Activated CD8-positive, alpha-beta memory T cell treated with anti-CD3 and anti-CD28 coated beads, Interleukin-2, amount 10 ng/mL, durations not matched to agents 7 days and 5 days (primary cell): ENCODE measurements at regions not wholly inside any gene's neighbourhood (a gene's known extent, or its start where the extent isn't known, plus 50 kb on each side); places are given as distances from the start of the nearest gene placed in this dataset.

ENCODE experiments used
- ATAC-seq: fragments of 150-1000 bp; cut with Tn5 transposase; one replicate; pipeline ENCODE4 v1.10.0; 2021; ENCODE audit warnings: moderate library complexity
- CTCF ChIA-PET: fragments of 350-600 bp; sonication (Branson Sonifier 250); formaldehyde crosslinking; loops from one replicate; lab custom pipeline; 2021; ENCODE audit warnings: antibody characterized with exemption; lab: Charles Lee
- DNase-seq: peaks from one replicate; pipeline ENCODE4 v3.0.0-alpha.2; 2020
- H3K27ac Mint-ChIP-seq: one replicate; pipeline ENCODE4 v1.8.0; 2021; ENCODE audit warnings: mild to moderate bottlenecking, mixed read lengths
- H3K27me3 Mint-ChIP-seq: one replicate; pipeline ENCODE4 v1.8.0; 2021; ENCODE audit warnings: mixed read lengths
- H3K36me3 Mint-ChIP-seq: one replicate; pipeline ENCODE4 v1.8.0; 2021; ENCODE audit warnings: mild to moderate bottlenecking, mixed read lengths
- H3K4me1 Mint-ChIP-seq: one replicate; pipeline ENCODE4 v1.8.0; 2021; ENCODE audit warnings: mixed read lengths
- H3K4me3 Mint-ChIP-seq: one replicate; pipeline ENCODE4 v1.8.0; 2021; ENCODE audit warnings: mild to moderate bottlenecking, moderate library complexity, mixed read lengths
- H3K9me3 Mint-ChIP-seq: one replicate; pipeline ENCODE4 v1.8.0; 2022; ENCODE audit warnings: low read depth, mixed read lengths

- ATAC-seq (no peak), DNase-seq (peak; percentile 16)
- Mint-ChIP-seq H3K9me3 (no peaks in the 10 kb centered on the region), H3K4me3 (no peak overlapping the region), H3K4me1 (no peaks in the 10 kb centered on the region), H3K27ac (no peak overlapping the region), H3K27me3 (no peaks in the 10 kb centered on the region), H3K36me3 (no peaks in the 10 kb centered on the region)
- CTCF ChIA-PET, result no interaction called here
Measured at GRCh38 chr14:101022916-101023435, 119.5 kb upstream of the RTL1 start.

- DNase-seq (no peak), ATAC-seq (no peak)
- Mint-ChIP-seq H3K4me3 (no peak overlapping the region), H3K36me3 (no peaks in the 10 kb centered on the region), H3K4me1 (no peaks in the 10 kb centered on the region), H3K27ac (no peak overlapping the region), H3K27me3 (no peaks in the 10 kb centered on the region), H3K9me3 (no peaks in the 10 kb centered on the region)
- CTCF ChIA-PET, result no interaction called here
Measured at GRCh38 chr14:101024686-101025085, 121.2 kb upstream of the RTL1 start.

DNA sequence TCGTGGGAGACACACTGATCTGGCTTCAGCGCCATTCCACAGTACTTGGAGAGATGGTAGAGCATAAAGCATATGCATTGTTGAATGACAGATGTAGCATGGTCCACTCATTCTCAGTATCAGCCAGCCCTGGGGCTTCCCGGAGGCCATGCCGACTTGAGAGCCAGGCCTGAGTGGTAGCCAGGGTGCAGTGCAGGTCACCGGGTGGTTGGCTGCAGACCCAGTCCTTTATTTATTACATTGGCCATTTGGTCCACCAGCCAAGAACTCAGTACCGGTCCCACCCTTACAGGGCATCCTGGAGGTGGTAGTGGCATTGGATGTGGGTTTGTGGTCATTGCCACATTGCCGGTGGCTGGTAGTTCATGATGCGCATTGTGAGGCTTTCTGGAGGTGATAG, 121.6 kb upstream of the RTL1 start:
- Mint-ChIP-seq H3K27ac (no peak overlapping the region), H3K9me3 (no peaks in the 10 kb centered on the region), H3K4me3 (no peak overlapping the region), H3K36me3 (no peaks in the 10 kb centered on the region), H3K4me1 (no peaks in the 10 kb centered on the region), H3K27me3 (no peaks in the 10 kb centered on the region)
- no peak for ATAC-seq
- no peak for DNase-seq
- CTCF ChIA-PET, result no interaction called here

- no peak overlapping the region for H3K27ac Mint-ChIP-seq
- H3K36me3 Mint-ChIP-seq, result no peaks in the 10 kb centered on the region
- CTCF ChIA-PET, result no interaction called here
- no peaks in the 10 kb centered on the region for H3K9me3 Mint-ChIP-seq
- DNase-seq, result no peak
- no peaks in the 10 kb centered on the region for H3K27me3 Mint-ChIP-seq
- no peaks in the 10 kb centered on the region for H3K4me1 Mint-ChIP-seq
- H3K4me3 Mint-ChIP-seq, result no peak overlapping the region
- no peak for ATAC-seq
Measured at GRCh38 chr14:101025696-101026095, 122.2 kb upstream of the RTL1 start.

- DNase-seq (no peak), ATAC-seq (no peak)
- Mint-ChIP-seq H3K9me3 (no peaks in the 10 kb centered on the region), H3K27ac (no peak overlapping the region), H3K27me3 (no peaks in the 10 kb centered on the region), H3K4me3 (no peak overlapping the region), H3K4me1 (no peaks in the 10 kb centered on the region), H3K36me3 (no peaks in the 10 kb centered on the region)
- CTCF ChIA-PET, result no interaction called here
Measured at GRCh38 chr14:101026341-101026740, 122.8 kb upstream of the RTL1 start.

GRCh38 chr14:101027291-101027690, 123.8 kb upstream of the RTL1 start:
- Mint-ChIP-seq H3K27me3 (no peaks in the 10 kb centered on the region), H3K4me1 (no peaks in the 10 kb centered on the region), H3K9me3 (no peaks in the 10 kb centered on the region), H3K27ac (no peak overlapping the region), H3K4me3 (no peak overlapping the region), H3K36me3 (no peaks in the 10 kb centered on the region)
- DNase-seq (no peak), ATAC-seq (no peak)
- CTCF ChIA-PET, result no interaction called here

GRCh38 chr14:101027966-101028365, 124.4 kb upstream of the RTL1 start:
- no peaks in the 10 kb centered on the region for H3K27me3 Mint-ChIP-seq
- no peak overlapping the region for H3K4me3 Mint-ChIP-seq
- H3K9me3 Mint-ChIP-seq, result no peaks in the 10 kb centered on the region
- DNase-seq, result no peak
- no peak for ATAC-seq
- H3K27ac Mint-ChIP-seq, result no peak overlapping the region
- CTCF ChIA-PET, result no interaction called here
- no peaks in the 10 kb centered on the region for H3K4me1 Mint-ChIP-seq
- H3K36me3 Mint-ChIP-seq, result no peaks in the 10 kb centered on the region

DNA sequence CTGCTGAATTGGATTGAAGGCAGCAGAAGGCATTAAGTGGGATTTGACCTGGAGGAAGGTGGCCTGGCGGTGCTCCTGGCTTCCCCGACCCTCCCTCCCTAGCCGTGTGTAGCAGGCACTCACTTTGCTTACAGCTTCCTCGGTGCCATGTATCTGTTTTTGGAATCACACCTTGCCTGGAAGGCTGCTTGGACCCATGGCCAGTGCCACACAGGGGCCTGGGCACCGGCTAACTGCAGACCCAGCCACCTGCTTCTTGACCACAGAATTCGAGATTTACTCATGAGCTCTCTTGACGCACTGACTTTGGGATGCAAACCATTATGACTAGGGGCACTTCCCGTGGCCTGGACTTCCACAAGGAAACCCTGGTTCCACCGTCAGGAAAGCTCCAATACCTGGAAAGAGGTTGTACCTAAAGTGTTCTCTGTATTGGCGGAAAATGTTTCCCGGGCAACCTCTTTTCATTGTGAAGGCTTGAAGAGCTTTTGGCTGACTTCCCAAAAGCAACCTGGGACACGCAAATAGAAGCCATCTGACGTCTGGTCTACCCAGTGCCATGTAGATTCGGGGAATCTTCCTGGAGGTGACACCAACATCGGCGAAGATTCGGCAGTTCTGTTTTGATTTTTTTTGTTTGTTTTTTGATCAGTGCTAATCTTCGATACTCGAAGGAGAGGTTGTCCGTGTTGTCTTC, 125.6 kb upstream of the RTL1 start:
- no peak overlapping the region for H3K4me3 Mint-ChIP-seq
- CTCF ChIA-PET, result no interaction called here
- no peak overlapping the region for H3K27ac Mint-ChIP-seq
- DNase-seq, result no peak
- no peaks in the 10 kb centered on the region for H3K36me3 Mint-ChIP-seq
- H3K27me3 Mint-ChIP-seq, result no peaks in the 10 kb centered on the region
- no peaks in the 10 kb centered on the region for H3K9me3 Mint-ChIP-seq
- no peak for ATAC-seq
- no peaks in the 10 kb centered on the region for H3K4me1 Mint-ChIP-seq

DNA sequence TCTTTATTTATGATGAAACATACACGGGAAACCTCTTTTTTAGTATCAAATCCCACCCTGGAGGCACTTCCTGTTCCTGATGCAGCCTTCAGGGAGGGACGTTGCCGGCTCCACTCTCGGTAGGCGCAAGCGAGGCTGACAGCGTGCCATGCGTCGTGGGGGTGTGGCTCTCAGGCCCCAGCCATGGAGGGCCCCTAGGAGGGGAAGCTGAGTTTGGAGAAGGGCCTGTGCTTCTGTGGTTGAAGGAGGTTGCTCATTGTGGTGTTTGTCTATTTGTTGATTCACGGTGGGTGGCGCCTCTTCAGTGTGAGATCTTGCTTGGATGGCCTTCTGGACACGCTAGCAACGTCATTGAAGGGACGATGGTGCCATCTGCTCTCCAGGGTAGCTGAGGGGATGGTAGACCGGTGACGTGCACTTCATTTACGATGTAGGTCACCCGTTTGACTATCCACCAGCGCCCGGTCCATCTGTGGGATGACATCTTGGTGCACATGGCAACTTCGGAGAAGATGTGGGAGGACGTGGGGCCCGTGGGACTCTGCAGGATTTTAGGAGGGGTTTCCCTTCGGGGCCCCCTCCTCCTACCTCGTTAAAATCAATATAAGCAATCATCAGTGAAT, 126.3 kb upstream of the RTL1 start:
- DNase-seq (no peak), ATAC-seq (no peak)
- CTCF ChIA-PET, result no interaction called here
- Mint-ChIP-seq H3K4me3 (no peak overlapping the region), H3K9me3 (no peaks in the 10 kb centered on the region), H3K27ac (no peak overlapping the region), H3K4me1 (no peaks in the 10 kb centered on the region), H3K27me3 (no peaks in the 10 kb centered on the region), H3K36me3 (no peaks in the 10 kb centered on the region)

GRCh38 chr14:101030586-101030985, 127.1 kb upstream of the RTL1 start:
- H3K27me3 Mint-ChIP-seq, result no peaks in the 10 kb centered on the region
- H3K4me1 Mint-ChIP-seq, result no peaks in the 10 kb centered on the region
- DNase-seq, result no peak
- CTCF ChIA-PET, result no interaction called here
- no peaks in the 10 kb centered on the region for H3K9me3 Mint-ChIP-seq
- H3K4me3 Mint-ChIP-seq, result no peak overlapping the region
- ATAC-seq, result no peak
- no peaks in the 10 kb centered on the region for H3K36me3 Mint-ChIP-seq
- no peak overlapping the region for H3K27ac Mint-ChIP-seq

- no peaks in the 10 kb centered on the region for H3K36me3 Mint-ChIP-seq
- no peaks in the 10 kb centered on the region for H3K9me3 Mint-ChIP-seq
- ATAC-seq (no peak), DNase-seq (no peak)
- no peaks in the 10 kb centered on the region for H3K27me3 Mint-ChIP-seq
- H3K4me1 Mint-ChIP-seq, result no peaks in the 10 kb centered on the region
- no peak overlapping the region for H3K4me3 Mint-ChIP-seq
- H3K27ac Mint-ChIP-seq, result no peak overlapping the region
- CTCF ChIA-PET, result no interaction called here
Measured at GRCh38 chr14:101031186-101031585, 127.7 kb upstream of the RTL1 start.

- Mint-ChIP-seq H3K9me3 (no peaks in the 10 kb centered on the region), H3K27me3 (no peaks in the 10 kb centered on the region), H3K4me1 (no peaks in the 10 kb centered on the region), H3K4me3 (no peak overlapping the region), H3K27ac (no peak overlapping the region), H3K36me3 (no peaks in the 10 kb centered on the region)
- DNase-seq (no peak), ATAC-seq (no peak)
- CTCF ChIA-PET, result no interaction called here
Measured at GRCh38 chr14:101031721-101032120, 128.2 kb upstream of the RTL1 start.

- ATAC-seq (no peak), DNase-seq (no peak)
- CTCF ChIA-PET, result no interaction called here
- no peaks in the 10 kb centered on the region for H3K4me1 Mint-ChIP-seq
- H3K36me3 Mint-ChIP-seq, result no peaks in the 10 kb centered on the region
- H3K4me3 Mint-ChIP-seq, result no peak overlapping the region
- H3K9me3 Mint-ChIP-seq, result no peaks in the 10 kb centered on the region
- H3K27me3 Mint-ChIP-seq, result no peaks in the 10 kb centered on the region
- H3K27ac Mint-ChIP-seq, result no peak overlapping the region
Measured at GRCh38 chr14:101032433-101032832, 128.9 kb upstream of the RTL1 start.

- Mint-ChIP-seq H3K9me3 (no peaks in the 10 kb centered on the region), H3K36me3 (no peaks in the 10 kb centered on the region), H3K4me1 (no peaks in the 10 kb centered on the region), H3K4me3 (no peak overlapping the region), H3K27me3 (no peaks in the 10 kb centered on the region), H3K27ac (no peak overlapping the region)
- ATAC-seq (no peak), DNase-seq (no peak)
- CTCF ChIA-PET, result no interaction called here
Measured at GRCh38 chr14:101033006-101033405, 129.5 kb upstream of the RTL1 start.
